HL-60 (cell line): ENCODE measurements at regions not wholly inside any gene's neighbourhood (a gene's known extent, or its start where the extent isn't known, plus 50 kb on each side); places are given as distances from the start of the nearest gene placed in this dataset.

Experiments used
- DNase-seq, 2 experiments: peaks; one replicate each; pipeline ENCODE4 v3.0.0-alpha.2; 2010 to 2020; ENCODE audit warnings: low read depth in 1 of 2, low spot score in 1 of 2
- H3K27ac ChIP-seq: fragments of 250-450 bp; sonication (Bioruptor Pico); replicated peaks from 2 replicates; pipeline ENCODE4 v1.5.1; 2020; ENCODE audit warnings: mild to moderate bottlenecking, moderate library complexity
- H3K27me3 ChIP-seq: fragments of 250-450 bp; sonication (Bioruptor Pico); 2 replicates; pipeline ENCODE4 v1.5.1; 2021; ENCODE audit warnings: mild to moderate bottlenecking, moderate library complexity; ENCODE audit not compliant: insufficient read depth, poor library complexity, severe bottlenecking
- H3K4me3 ChIP-seq: replicated peaks from 2 replicates; pipeline ENCODE4 v1.5.1; 2011; ENCODE audit warnings: mild to moderate bottlenecking, control low read depth, low read length; ENCODE audit not compliant: insufficient read depth
- CTCF ChIP-seq: IDR thresholded peaks from one replicate; pipeline ENCODE4 v1.5.1; 2011; ENCODE audit warnings: low read length, control low read depth, inconsistent platforms; ENCODE audit not compliant: insufficient read depth
- GABPA ChIP-seq: IDR thresholded peaks from 2 replicates; pipeline ENCODE4 v1.6.1; 2012; ENCODE audit warnings: low read depth
- POLR2AphosphoS5 ChIP-seq: IDR thresholded peaks from 2 replicates; pipeline ENCODE4 v1.6.1; 2012; ENCODE audit warnings: low read depth
- REST ChIP-seq: IDR thresholded peaks from 2 replicates; pipeline ENCODE4 v1.6.1; 2012; ENCODE audit warnings: low read depth; ENCODE audit not compliant: insufficient replicate concordance
- SPI1 ChIP-seq: IDR thresholded peaks from 2 replicates; pipeline ENCODE4 v1.6.1; 2012; ENCODE audit warnings: low read depth, mild to moderate bottlenecking, borderline replicate concordance

- no peak overlapping the region for H3K4me3 ChIP-seq
- H3K27ac ChIP-seq = no peak overlapping the region
- H3K27me3 ChIP-seq = peaks cover 6% of the 10 kb centered on the region
- no peak for TF ChIP-seq GABPA
- TF ChIP-seq POLR2AphosphoS5 = no peak
- DNase-seq = no peak
Observed at GRCh38 chr1:165052431-165052830, 304.1 kb downstream of the LMX1A start.

- Histone ChIP-seq H3K27ac (no peak overlapping the region), H3K27me3 (peaks cover 4% of the 10 kb centered on the region), H3K4me3 (no peak overlapping the region)
- no peak for DNase-seq
- TF ChIP-seq SPI1 (no peak), CTCF (no peak), GABPA (no peak), POLR2AphosphoS5 (no peak), REST (no peak)
Observed at GRCh38 chr1:165050246-165050645, 306.3 kb downstream of the LMX1A start.

- no peak for DNase-seq
- Histone ChIP-seq H3K4me3 (no peak overlapping the region), H3K27me3 (no peaks in the 10 kb centered on the region), H3K27ac (no peak overlapping the region)
- TF ChIP-seq SPI1 (no peak), REST (no peak), GABPA (no peak), POLR2AphosphoS5 (no peak), CTCF (no peak)
Observed at GRCh38 chr1:165047994-165048393, 308.5 kb downstream of the LMX1A start.

GRCh38 chr1:165045902-165046301, 310.6 kb downstream of the LMX1A start:
- H3K27me3 ChIP-seq = no peaks in the 10 kb centered on the region
- TF ChIP-seq POLR2AphosphoS5 = no peak
- no peak for TF ChIP-seq GABPA
- no peak for TF ChIP-seq REST
- TF ChIP-seq CTCF = no peak
- TF ChIP-seq SPI1 = no peak

More at GRCh38 chr1:165045902-165046301, 310.6 kb downstream of the LMX1A start:
- Histone ChIP-seq H3K4me3 (no peak overlapping the region), H3K27ac (no peak overlapping the region)
- no peak for DNase-seq
